HCT116 (cell line): ENCODE measurements at regions not wholly inside any gene's neighbourhood (a gene's known extent, or its start where the extent isn't known, plus 50 kb on each side); places are given as distances from the start of the nearest gene placed in this dataset.

Experiments
- ATAC-seq: fragments of 200-7000 bp; cut with Tn5 transposase; 2 replicates; pipeline ENCODE4 v1.9.1; 2020; ENCODE audit warnings: mild to moderate bottlenecking, moderate library complexity
- BruUV-seq: library from RNA; stranded (reverse); fragments of 400-500 nt; replicated peaks from 2 replicates; lab custom pipeline; 2021; lab: Mats Ljungman, UMichigan
- CTCF ChIA-PET: fragments of 300-600 bp; sonication (Branson Sonifier 250); formaldehyde crosslinking; loops from one replicate; lab custom pipeline; 2021; ENCODE audit warnings: antibody characterized with exemption; lab: Charles Lee
- POLR2A ChIA-PET: fragments of 300-600, 350-600 bp; sonication (Branson Sonifier 250); formaldehyde crosslinking; loops from one replicate; lab custom pipeline; 2021; ENCODE audit warnings: antibody characterized with exemption; lab: Charles Lee
- RAD21 ChIA-PET, 2 experiments: fragments of 300-600 bp; sonication (Branson Sonifier 250); formaldehyde crosslinking; loops; one replicate each; lab custom pipeline; 2023; ENCODE audit warnings: low total read pairs in 2 of 2; ENCODE audit not compliant: uncharacterized antibody in 2 of 2, unreplicated experiment in 2 of 2, low non-redundant PET in 1 of 2; lab: Charles Lee
- DNase-seq: peaks from one replicate; pipeline ENCODE4 v3.0.0-alpha.2; 2010; ENCODE audit warnings: low read depth, low spot score
- H2AFZ ChIP-seq: fragments of 200-600 bp; shearing (Covaris generic), sonication (generic); 2 replicates; pipeline ENCODE4 v1.6.1; 2017; ENCODE audit warnings: low read depth, mixed run types, mixed read lengths, antibody characterized with exemption, low read length; ENCODE audit not compliant: poor library complexity, severe bottlenecking
- H3K27ac ChIP-seq: 2 replicates; pipeline ENCODE4 v1.5.1; 2012; ENCODE audit warnings: low read depth, low read length
- H3K27me3 ChIP-seq: fragments of 200-600 bp; sonication (generic); 2 replicates; pipeline ENCODE4 v1.6.1; 2016; ENCODE audit warnings: mixed run types, low read length, mixed read lengths; ENCODE audit not compliant: insufficient read depth
- H3K36me3 ChIP-seq, 2 experiments: fragments of 200-500 bp in 1 of 2; fragments of 200-600 bp in 1 of 2; sonication (Bioruptor generic) in 1 of 2; sonication (generic) in 1 of 2; 2 replicates each; pipeline versions ENCODE4 v1.5.1 to v1.6.1; 2014 to 2016; ENCODE audit warnings: low read length in 2 of 2, inconsistent platforms in 1 of 2, mixed read lengths in 1 of 2, mixed run types in 1 of 2; ENCODE audit not compliant: insufficient read depth in 2 of 2, control insufficient read depth in 1 of 2
- H3K4me1 ChIP-seq, 2 experiments: fragments of 200-600 bp in 1 of 2; sonication (generic) in 1 of 2; 2 replicates each; pipeline versions ENCODE4 v1.5.1 to v1.6.1; 2012 to 2017; ENCODE audit warnings: low read length in 2 of 2, inconsistent platforms in 1 of 2, mild to moderate bottlenecking in 1 of 2, mixed read lengths in 1 of 2, mixed run types in 1 of 2, moderate library complexity in 1 of 2; ENCODE audit not compliant: insufficient read depth in 2 of 2, control insufficient read depth in 1 of 2
- H3K4me2 ChIP-seq: fragments of 200-600 bp; sonication (generic); 2 replicates; pipeline ENCODE4 v1.6.1; 2017; ENCODE audit warnings: mixed run types, low read length, mixed read lengths
- H3K4me3 ChIP-seq, 2 experiments: fragments of 200-600 bp in 1 of 2; sonication (generic) in 1 of 2; replicated peaks in 1 of 2; 2 replicates each; pipeline ENCODE4 v1.5.1; 2011 to 2016; ENCODE audit warnings: low read length in 2 of 2, control low read depth in 1 of 2, low read depth in 1 of 2, mild to moderate bottlenecking in 1 of 2, mixed read lengths in 1 of 2, mixed run types in 1 of 2
- H3K79me2 ChIP-seq: fragments of 200-600 bp; sonication (generic); 2 replicates; pipeline ENCODE4 v1.6.1; 2017; ENCODE audit warnings: mild to moderate bottlenecking, mixed run types, low read length, moderate library complexity, mixed read lengths; ENCODE audit not compliant: insufficient read depth
- H3K9ac ChIP-seq: fragments of 200-600 bp; sonication (generic); 2 replicates; pipeline ENCODE4 v1.6.1; 2016; ENCODE audit warnings: low read length, mixed read lengths
- H3K9me2 ChIP-seq: fragments of 200-600 bp; sonication (generic), shearing (Covaris generic); 2 replicates; pipeline ENCODE4 v1.6.1; 2017; ENCODE audit warnings: mixed run types, mild to moderate bottlenecking, moderate library complexity; ENCODE audit not compliant: insufficient read depth
- H3K9me3 ChIP-seq, 2 experiments: fragments of 200-500 bp in 1 of 2; fragments of 200-600 bp in 1 of 2; sonication (Bioruptor generic) in 1 of 2; sonication (generic) in 1 of 2; 2 replicates each; pipeline ENCODE4 v1.6.1; 2014 to 2017; ENCODE audit warnings: low read length in 2 of 2, mixed read lengths in 2 of 2, inconsistent platforms in 1 of 2, low read depth in 1 of 2, mild to moderate bottlenecking in 1 of 2, mixed run types in 1 of 2, moderate library complexity in 1 of 2; ENCODE audit not compliant: control insufficient read depth in 1 of 2, insufficient read depth in 1 of 2
- H4K20me1 ChIP-seq: fragments of 200-600 bp; sonication (generic), shearing (Covaris generic); 2 replicates; pipeline ENCODE4 v1.6.1; 2017; ENCODE audit warnings: mixed run types, mild to moderate bottlenecking, moderate library complexity; ENCODE audit not compliant: insufficient read depth
- ATF3 ChIP-seq: IDR thresholded peaks from 2 replicates; pipeline ENCODE4 v1.6.1; 2012
- CBX3 ChIP-seq: IDR thresholded peaks from 2 replicates; pipeline ENCODE4 v1.6.1; 2012; ENCODE audit warnings: low read depth
- CTCF ChIP-seq, 3 experiments: fragments of 200-600 bp in 1 of 3; sonication (generic) in 1 of 3; IDR thresholded peaks in 2 of 3; conservative IDR thresholded peaks in 1 of 3; 2 replicates each; pipeline ENCODE4 v1.5.1; 2012 to 2017; ENCODE audit warnings: low read depth in 2 of 3, low read length in 2 of 3, antibody characterized with exemption in 1 of 3, borderline replicate concordance in 1 of 3, control low read depth in 1 of 3, mild to moderate bottlenecking in 1 of 3, mixed read lengths in 1 of 3, mixed run types in 1 of 3, moderate library complexity in 1 of 3; ENCODE audit not compliant: insufficient read depth in 1 of 3
- EGR1 ChIP-seq: IDR thresholded peaks from 2 replicates; pipeline ENCODE4 v1.6.1; 2012; ENCODE audit warnings: low read depth
- ELF1 ChIP-seq: IDR thresholded peaks from 2 replicates; pipeline ENCODE4 v1.6.1; 2012; ENCODE audit warnings: low read depth, borderline replicate concordance
- EZH2 ChIP-seq: fragments of 200-600 bp; sonication (generic); IDR thresholded peaks from 2 replicates; pipeline ENCODE4 v1.6.1; 2017; ENCODE audit warnings: antibody characterized with exemption, mixed run types
- JUND ChIP-seq: IDR thresholded peaks from 2 replicates; pipeline ENCODE4 v1.6.1; 2012
- POLR2A ChIP-seq: IDR thresholded peaks from 2 replicates; pipeline ENCODE4 v1.7.0; 2011; ENCODE audit warnings: borderline replicate concordance; ENCODE audit not compliant: insufficient read depth, insufficient read length; ENCODE audit errors: extremely low read depth
- POLR2AphosphoS5 ChIP-seq: IDR thresholded peaks from 2 replicates; pipeline ENCODE4 v1.6.1; 2011; ENCODE audit warnings: mild to moderate bottlenecking, low read depth, low read length, moderate library complexity
- RAD21 ChIP-seq: IDR thresholded peaks from 2 replicates; pipeline ENCODE4 v1.6.1; 2012; ENCODE audit warnings: low read depth, mild to moderate bottlenecking
- SIN3A ChIP-seq: IDR thresholded peaks from 2 replicates; pipeline ENCODE4 v1.6.1; 2012; ENCODE audit warnings: low read depth
- SP1 ChIP-seq: IDR thresholded peaks from 2 replicates; pipeline ENCODE4 v1.6.1; 2012; ENCODE audit warnings: low read depth
- SRF ChIP-seq: IDR thresholded peaks from 2 replicates; pipeline ENCODE4 v1.6.1; 2012; ENCODE audit warnings: low read depth
- TCF7L2 ChIP-seq: IDR thresholded peaks from 2 replicates; pipeline ENCODE4 v1.7.0; 2011; ENCODE audit warnings: borderline replicate concordance, inconsistent platforms; ENCODE audit not compliant: insufficient read depth, insufficient read length; ENCODE audit errors: extremely low read depth
- YY1 ChIP-seq: IDR thresholded peaks from 2 replicates; pipeline ENCODE4 v1.6.1; 2011; ENCODE audit warnings: low read length, low read depth, moderate library complexity, mild to moderate bottlenecking; ENCODE audit not compliant: insufficient replicate concordance; ENCODE audit errors: extremely low read depth
- ZFX ChIP-seq: fragments of 450-650 bp; IDR thresholded peaks from 2 replicates; pipeline ENCODE4 v1.6.1; 2017
- ZNF274 ChIP-seq: fragments of 200-500 bp; sonication (Bioruptor generic); IDR thresholded peaks from 2 replicates; pipeline ENCODE4 v1.6.1; 2014; ENCODE audit warnings: mild to moderate bottlenecking, low read depth, low read length, inconsistent platforms
- intact Hi-C: fragments of 100-400 bp; cut with micrococcal nuclease; formaldehyde crosslinking; loops from 2 replicates; pipeline ENCODE4 v1.10.0; 2022
- TF ChIP-seq, protein P1 (sequence below): IDR thresholded peaks from 2 replicates; pipeline ENCODE4 v1.6.1; 2012; ENCODE audit warnings: low read depth

- H3K9me3 ChIP-seq: no peaks in the 10 kb centered on the region
- DNase-seq (no peak), ATAC-seq (no peak)
- H3K79me2 ChIP-seq: no peaks in the 10 kb centered on the region
- H3K27ac ChIP-seq: no peak overlapping the region
- no peaks in the 10 kb centered on the region for H3K36me3 ChIP-seq
- no peak overlapping the region for H3K4me2 ChIP-seq
- H3K27me3 ChIP-seq: no peaks in the 10 kb centered on the region
- no peak overlapping the region for H3K9ac ChIP-seq
- RAD21 ChIA-PET: no interaction called here
- H2AFZ ChIP-seq: no peak overlapping the region
- POLR2A ChIA-PET: no interaction called here
- BruUV-seq: no TSS peak
- no peaks in the 10 kb centered on the region for H3K9me2 ChIP-seq
- no peaks in the 10 kb centered on the region for H4K20me1 ChIP-seq
- TF ChIP-seq POLR2A: no peak
- no peak for TF ChIP-seq TCF7L2
- TF ChIP-seq JUND: no peak
- TF ChIP-seq, protein P1, sequence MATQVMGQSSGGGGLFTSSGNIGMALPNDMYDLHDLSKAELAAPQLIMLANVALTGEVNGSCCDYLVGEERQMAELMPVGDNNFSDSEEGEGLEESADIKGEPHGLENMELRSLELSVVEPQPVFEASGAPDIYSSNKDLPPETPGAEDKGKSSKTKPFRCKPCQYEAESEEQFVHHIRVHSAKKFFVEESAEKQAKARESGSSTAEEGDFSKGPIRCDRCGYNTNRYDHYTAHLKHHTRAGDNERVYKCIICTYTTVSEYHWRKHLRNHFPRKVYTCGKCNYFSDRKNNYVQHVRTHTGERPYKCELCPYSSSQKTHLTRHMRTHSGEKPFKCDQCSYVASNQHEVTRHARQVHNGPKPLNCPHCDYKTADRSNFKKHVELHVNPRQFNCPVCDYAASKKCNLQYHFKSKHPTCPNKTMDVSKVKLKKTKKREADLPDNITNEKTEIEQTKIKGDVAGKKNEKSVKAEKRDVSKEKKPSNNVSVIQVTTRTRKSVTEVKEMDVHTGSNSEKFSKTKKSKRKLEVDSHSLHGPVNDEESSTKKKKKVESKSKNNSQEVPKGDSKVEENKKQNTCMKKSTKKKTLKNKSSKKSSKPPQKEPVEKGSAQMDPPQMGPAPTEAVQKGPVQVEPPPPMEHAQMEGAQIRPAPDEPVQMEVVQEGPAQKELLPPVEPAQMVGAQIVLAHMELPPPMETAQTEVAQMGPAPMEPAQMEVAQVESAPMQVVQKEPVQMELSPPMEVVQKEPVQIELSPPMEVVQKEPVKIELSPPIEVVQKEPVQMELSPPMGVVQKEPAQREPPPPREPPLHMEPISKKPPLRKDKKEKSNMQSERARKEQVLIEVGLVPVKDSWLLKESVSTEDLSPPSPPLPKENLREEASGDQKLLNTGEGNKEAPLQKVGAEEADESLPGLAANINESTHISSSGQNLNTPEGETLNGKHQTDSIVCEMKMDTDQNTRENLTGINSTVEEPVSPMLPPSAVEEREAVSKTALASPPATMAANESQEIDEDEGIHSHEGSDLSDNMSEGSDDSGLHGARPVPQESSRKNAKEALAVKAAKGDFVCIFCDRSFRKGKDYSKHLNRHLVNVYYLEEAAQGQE: no peak
- no peak for TF ChIP-seq ELF1
- TF ChIP-seq RAD21: no peak
- TF ChIP-seq ZNF274: no peak
- no peak for TF ChIP-seq YY1
- no peak for TF ChIP-seq ZFX
- no peak for TF ChIP-seq ATF3
- TF ChIP-seq SIN3A: no peak
- TF ChIP-seq EZH2: no peak
- TF ChIP-seq EGR1: no peak
- no peak for TF ChIP-seq SP1
- TF ChIP-seq POLR2AphosphoS5: no peak
- TF ChIP-seq CBX3: no peak
- no peak for TF ChIP-seq CTCF (IDR thresholded peaks at IDR 0.05 in 2 of 3, conservative IDR thresholded peaks at IDR 0.05 in 1 of 3; ENCODE audit: borderline replicate concordance in 1 of 3, insufficient read depth in 1 of 3, low read depth in 2 of 3, low read length in 2 of 3)
- TF ChIP-seq SRF: no peak
- H3K4me3 ChIP-seq: no peak overlapping the region
- CTCF ChIA-PET: no interaction called here
- no peaks in the 10 kb centered on the region for H3K4me1 ChIP-seq
- intact Hi-C loops: no loop called here
Measured at GRCh38 chr13:59409634-59410200, 754.0 kb downstream of the DIAPH3 start.
